T follicular helper cell (primary cell): ENCODE measurements at regions not wholly inside any gene's neighbourhood (a gene's known extent, or its start where the extent isn't known, plus 50 kb on each side); places are given as distances from the start of the nearest gene placed in this dataset.

Experiments
- DNase-seq: peaks from one replicate; pipeline ENCODE4 v3.0.0-alpha.2; 2020; ENCODE audit warnings: low read depth

DNA sequence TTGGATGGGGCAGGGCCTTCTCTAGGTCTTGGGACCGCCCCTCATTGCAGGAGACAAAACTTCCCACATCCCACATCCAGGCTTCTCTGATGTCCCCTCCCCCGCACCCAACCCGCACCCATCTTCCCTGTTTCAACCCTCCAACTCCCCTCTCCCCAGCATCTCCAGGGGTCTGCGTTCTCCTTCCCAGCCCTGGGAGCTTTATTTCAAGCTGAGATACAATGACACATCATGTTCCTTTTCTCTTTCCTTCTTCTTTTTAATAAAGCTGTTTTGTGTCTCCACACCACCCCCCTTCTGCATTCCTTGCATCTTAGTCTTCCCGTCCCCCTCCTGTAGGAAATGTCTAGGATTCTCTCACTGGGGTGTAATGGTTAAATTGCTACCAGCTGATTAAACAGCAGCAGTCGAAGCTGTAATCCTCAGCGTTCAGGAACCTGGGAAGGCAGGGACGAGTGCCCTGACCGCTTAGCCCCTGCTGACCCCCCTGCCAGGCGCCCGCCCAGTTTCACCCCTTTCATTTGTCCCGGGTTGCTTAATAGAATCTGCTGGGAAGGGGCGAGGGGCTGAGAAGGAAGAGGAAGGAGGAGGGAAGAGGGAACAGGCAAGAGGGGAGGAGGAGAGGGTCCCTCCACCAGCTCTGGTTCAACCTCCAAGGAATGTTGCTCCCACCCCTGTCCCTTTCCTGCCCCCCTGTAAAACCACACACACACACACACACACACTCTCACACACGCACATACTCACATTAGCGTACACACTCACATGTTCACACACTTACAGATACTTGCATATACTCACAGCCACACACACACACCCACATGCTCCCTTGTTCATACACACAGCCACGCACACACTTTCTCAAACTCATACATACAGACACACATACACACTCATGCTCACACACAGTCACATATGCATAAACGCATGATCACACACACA is 104.5 kb upstream of the MED13L start:
- no peak for DNase-seq

DNA sequence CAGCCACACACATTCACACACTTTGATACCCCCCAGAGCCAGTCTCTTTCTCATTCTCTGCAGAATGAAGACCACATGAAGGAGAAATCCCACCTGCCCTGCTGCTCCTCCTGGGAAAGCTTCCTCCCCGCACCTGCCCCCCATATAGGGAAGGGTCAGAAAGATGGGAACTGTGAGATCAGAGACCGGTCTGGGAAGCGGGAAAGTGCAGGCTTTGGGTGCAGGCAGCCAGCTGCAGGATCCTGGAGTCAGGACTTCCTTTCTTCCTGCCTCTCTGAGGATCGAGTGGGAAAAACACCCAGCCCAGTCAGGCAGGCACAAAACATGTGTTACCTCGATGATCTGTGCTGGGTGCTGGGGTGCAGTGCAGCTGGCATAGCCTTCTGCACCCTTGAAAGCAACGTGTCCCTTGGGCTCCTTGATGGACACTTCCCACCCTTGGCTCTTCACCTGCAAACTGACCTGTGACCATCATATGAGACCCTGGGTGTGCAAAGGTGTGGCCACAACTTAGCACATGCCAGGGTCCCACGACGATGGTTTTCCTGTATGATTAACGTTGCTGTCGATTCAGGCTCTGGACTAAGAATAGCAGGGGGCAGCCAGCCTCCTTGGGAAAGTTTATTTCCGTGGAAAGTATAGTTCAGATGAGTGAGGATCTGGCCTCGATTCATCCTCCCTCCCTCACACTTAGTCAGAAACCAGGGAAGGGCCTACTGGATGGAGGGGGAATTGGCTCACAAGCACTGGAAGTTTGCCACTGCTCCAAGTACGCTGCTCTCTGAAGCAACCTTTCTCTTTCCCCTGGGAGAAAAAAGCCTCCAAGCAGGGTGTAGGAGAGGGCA is 105.4 kb upstream of the MED13L start:
- DNase-seq = no peak

DNA sequence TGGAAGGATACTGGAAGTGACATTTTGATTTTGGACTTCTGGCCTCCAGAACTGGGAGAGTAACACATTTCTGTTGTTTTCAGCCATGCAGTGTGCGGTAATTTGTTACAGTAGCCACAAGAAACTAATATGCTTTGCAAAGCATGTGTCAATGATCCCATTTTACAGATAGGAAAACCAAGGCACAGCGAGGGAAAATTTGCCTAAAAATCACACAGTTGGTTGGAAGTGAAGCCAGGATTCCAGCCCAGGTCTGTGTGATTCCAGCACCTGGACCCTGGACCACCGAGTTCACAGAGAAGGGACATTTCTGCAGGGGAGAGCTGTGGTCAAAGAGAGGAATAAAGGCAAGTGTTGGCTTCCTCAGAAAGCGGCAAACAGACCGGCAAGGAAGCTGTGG is 106.7 kb upstream of the MED13L start:
- DNase-seq = no peak

DNA sequence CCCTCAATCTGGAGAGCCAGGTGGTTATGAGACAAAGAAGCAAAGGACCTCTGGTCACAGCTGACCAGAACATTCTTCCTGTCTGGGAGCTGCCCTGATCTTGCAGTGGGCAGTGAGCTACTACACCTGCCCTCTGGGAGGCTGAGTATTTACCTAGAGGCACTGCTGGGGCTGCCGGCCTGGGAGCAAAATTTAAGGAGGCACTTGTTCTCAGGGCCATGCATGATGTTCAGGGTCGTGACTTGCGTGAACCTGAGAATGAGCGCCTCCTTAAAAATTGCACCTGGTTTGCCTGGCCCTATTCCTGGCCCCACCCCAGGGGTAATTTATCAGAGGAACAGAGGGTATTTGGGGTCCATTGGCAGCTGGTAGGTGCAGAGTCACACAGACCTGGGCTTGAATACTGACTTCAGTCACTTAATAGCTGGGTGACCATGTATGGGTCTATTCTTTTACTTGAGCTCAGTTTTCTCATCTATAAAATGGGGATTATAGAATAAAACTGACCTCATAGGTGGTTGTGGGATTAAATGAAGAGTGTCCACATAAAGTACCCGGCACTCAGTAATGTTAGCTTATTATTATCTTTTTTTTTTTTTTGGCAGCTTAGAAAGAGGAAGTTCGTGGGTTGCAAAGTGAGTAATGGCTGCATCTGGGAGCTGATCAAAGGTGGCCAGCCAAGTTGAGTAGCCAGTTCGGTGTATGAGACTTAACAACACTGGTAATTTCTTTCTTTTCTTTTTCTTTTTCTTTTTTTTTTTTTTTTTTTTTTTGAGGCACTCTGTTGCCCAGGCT is 107.4 kb upstream of the MED13L start:
- no peak for DNase-seq

DNA sequence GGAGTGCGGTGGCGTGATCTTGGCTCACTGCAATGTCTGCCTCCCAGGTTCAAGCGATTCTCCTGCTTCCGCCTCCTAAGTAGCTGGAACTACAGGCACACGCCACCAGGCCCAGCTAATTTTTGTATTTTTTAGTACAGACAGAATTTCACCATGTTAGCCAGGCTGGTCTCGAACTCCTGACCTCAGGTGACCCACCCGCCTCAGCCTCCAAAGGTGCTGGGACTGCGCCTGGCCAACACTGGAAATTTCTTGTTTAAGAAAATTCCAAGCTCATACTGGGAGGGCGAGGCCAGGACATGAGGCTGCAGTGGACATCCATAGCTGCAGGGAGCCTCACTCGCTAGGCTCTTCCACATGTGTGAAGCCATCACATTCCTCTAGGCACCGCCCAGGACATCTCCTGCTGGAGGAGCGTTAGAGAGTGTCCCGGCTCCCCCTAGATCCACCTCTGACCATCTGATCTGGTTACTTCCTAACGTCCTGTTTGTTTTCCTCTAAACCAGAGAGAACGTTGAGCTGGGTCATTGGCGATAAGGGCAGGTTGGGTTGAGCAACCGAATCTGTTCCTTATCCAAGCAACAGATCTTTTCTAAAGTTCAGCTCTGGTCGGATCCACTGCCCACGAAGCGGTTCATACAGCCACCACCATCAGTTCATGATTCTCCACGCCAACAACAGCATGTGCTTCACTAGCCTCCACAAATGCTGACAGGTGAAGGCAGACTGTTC is 108.2 kb upstream of the MED13L start:
- no peak for DNase-seq

DNA sequence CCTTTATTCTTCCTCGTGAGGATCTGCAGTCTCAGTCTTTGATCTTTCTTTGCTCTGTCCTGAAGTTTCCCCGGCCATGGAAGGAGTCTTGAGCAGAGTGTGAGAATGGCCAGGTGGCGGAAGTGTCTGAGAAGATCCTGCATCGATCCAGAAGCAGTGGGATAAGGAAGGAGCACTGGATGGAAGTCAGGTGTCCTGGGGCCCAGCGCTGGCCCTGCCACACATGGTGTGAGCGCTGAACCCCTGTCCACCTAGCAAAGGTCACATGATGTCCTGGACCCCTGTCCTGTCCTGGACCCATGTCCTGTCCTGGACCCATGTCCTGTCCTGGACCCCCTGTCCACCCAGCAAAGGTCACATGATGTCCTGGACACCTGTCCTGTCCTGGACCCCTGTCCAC is 111.8 kb upstream of the MED13L start:
- no peak for DNase-seq

DNA sequence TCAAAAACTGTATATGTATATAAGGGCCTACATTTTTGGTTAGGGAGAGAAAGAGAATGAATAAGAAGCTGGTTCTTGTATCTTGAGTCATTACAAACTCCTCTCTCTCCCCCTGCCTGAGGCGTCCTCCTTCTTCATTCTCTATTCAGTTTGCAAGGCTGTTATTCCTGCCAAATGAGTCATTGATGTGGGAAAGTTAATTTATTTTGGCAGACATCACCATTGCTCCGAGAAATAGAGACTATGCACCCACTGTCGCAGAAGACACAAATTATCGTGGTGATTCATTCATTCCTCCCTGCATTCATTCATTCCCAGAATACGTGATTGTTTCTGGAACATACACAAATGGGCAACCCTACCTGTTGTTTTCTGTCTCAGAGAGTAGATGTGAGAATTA is 112.5 kb upstream of the MED13L start:
- DNase-seq = no peak

DNA sequence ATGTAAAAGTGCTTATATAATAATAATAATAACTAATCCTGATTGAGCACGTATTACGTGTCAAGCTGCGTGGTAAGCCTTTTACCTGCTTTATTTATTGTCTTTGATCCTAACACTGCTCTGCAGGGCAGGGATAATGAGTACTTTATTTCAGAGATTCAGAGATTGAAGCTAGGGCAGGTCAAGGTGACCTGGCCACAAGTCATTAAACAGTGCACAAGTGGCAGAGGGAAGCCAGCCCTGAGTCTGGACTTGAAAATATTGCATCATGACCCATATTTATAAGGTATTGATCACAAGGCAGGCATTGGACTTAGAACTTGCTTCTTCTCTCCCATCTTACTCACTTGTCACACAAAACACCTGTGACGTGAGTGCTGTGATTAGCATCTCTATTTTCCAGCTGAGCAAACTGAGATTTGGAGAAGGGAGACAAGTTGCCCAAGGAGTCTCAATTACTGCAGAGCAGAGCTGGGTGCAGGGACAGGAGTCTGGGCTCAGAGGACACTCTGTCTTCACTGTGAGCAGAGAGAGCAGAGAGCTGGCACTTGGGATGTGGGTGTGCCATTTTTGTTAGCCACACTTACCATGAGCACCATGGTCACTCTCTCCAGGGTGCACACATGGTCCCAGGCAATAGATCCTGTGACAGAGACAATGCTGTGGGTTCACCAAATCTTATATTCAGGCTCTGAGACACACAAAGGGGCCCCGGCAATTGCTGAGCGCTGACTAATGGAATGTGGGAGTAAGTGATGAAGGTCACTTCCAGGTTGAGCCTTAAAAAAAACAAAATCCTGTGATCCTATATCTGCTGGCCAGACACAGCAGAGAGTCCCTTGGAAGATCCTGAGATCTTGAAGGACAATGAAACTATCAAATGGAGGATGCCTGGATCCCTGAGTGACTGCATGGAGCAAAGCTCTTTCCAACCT is 113.2 kb upstream of the MED13L start:
- no peak for DNase-seq

DNA sequence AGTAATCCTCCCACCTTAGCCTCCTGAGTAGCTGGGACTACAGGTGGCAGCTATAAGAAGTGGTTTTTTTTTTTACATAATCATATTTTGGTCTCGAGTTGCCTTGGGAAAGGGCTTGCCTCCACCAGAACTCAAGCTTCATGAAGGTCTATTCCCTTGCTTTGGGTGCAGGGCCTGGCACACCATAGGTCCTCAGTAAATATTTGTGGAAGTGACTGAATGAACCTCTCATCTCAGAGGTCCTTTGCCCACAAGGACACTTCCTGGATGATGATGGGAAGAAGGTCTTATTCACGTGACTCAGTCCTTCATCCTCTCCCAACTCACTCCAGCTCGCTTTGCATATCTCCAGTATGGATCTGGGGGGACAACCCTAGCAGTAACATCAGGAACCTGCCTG is 114.0 kb upstream of the MED13L start:
- no peak for DNase-seq

DNA sequence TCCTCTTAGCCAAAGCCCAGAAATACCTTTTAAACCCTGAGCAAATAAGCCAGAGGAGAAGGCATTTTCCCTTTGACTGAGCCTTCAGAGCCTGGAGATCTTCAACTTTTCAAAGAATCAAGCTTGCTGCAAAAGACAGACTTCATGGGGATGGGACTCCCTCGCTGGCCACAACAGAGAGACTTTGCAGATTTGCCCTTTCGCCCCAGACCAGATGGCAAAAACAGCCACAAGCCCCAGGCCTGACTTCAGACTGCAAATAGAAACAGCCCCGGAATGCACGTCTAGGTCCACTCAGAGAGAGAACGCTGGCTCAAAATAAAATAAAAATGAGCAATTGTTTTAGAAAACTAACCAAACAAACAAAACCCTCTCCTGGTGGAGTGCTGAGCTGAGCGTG is 114.6 kb upstream of the MED13L start:
- DNase-seq = no peak

DNA sequence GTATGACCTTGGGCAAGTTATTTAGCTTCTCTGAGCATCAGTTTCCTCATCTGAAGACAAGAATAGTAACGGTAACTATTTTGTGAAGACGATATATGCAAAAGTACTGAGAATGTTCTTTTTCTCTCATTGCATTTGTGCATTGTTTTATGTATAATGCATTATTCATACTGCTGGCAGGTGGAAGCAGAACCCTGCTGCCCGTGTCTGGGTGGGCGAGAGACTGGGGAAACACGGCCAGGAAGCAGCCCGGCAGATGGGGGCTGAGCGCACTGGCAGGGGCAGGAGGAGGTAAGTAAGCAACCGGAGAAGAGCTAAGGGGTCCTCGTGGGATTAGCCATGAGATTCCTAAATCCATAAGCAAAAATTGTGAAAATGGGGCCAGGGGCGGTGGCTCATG is 115.8 kb upstream of the MED13L start:
- no peak for DNase-seq

DNA sequence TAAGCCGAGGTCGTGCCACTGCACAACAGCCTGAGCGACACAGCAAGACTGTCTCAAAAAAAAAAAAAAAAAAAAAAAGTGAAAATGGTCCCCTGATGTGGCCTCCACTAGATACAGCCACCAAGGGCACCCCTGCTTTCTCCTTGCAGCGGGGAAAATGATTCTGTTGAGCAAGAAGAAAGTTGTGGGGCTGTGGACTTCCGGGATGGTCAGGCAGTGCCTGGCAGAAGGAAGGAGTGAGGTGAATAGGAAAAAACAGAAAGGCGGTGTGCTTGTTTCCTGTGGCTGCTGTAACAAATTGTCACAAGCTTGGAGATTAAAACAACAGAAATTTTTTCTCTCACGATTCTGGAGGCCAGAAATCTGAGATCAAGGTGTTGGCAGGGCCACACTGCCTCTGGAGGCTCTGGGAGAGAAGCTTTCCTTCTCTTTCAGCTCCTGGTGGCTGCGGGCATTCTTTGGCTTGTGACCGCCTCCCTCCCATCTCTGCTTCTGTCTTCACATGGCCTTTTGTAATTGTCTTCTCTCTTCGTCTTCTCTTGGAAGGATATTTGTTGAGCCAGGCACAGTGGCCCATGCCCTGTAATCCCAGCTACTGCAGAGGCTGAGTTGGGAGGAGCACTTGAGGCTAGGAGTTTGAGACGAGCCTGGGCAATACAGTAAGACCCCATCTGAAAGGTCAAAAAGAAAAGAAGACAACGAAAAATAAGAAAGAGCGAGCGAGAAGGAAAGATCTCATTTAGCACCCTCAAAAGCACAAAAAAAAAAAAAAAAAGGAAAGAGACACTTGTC is 116.6 kb upstream of the MED13L start:
- no peak for DNase-seq

DNA sequence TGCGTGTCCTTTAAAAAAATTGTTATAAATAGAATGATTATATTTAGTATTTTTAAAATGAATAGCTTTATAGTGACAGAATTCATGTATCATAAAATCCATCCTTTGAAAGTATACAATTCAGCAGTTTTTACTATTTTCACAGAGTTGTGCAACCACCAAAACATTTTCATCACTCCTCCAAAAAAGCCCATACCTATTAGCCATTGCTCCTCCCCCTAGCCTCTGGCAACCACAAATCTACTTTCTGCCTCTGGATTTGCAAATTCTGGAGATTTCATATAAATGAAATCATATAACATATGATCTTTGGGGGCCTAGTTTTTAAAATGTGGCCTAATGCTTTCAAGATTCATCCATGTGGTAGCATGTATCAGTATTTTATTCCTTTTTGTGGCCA is 117.9 kb upstream of the MED13L start:
- no peak for DNase-seq

DNA sequence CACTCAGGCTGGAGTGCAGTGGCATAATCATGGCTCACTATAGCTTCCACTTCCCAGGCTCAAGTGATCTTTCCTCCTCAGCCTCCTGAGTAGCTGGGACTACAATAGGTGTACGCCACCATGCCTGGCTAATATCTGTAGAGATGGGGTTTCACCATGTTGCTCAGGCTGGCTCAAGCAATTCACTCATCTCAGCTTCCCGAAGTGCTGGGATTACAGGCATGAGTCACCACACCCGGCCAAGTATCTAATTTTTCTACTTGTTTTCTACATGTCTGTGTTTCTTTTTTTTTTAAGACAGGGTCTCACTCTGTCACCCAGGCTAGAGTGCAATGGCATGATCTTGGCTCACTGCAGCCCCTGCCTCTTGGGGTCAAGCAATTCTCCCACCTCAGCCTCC is 119.7 kb upstream of the MED13L start:
- no peak for DNase-seq

DNA sequence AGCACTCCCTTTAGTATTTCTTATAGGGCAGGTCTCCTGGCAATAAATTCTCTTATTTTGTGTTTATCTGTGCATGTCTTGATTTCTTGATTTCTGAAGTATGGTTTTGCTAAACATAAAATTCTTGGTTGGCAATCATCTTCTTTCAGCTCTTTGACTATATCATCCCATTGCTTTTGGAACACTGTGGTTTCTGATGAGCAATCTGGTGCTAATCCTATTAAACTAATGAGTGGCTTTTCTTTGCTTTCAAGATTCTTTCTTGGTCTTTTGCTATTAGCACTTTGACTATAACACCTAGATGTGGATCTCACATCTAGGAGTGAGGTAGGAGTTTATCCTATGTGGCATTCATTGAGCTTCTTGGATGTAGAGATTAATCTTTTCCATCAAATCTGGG is 120.7 kb upstream of the MED13L start:
- DNase-seq = no peak

DNA sequence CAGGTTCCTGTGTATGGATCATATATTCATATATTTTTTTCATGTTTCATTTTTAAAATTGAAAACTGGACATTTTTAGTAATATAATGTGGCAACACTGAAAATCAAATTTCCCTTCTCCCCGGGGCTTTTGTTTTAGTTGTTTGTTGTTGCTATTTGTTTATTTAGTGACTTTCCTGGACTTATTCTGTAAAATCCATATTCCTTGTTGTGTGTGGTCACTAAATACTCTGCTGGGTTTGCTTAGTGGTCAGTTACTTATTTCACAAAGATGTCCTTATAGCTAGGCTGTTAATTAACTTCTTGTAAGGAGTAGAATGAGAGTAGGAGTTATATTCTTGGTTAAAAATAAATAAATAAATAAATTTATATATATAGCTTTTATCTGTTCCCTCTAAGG is 121.6 kb upstream of the MED13L start:
- DNase-seq = no peak

DNA sequence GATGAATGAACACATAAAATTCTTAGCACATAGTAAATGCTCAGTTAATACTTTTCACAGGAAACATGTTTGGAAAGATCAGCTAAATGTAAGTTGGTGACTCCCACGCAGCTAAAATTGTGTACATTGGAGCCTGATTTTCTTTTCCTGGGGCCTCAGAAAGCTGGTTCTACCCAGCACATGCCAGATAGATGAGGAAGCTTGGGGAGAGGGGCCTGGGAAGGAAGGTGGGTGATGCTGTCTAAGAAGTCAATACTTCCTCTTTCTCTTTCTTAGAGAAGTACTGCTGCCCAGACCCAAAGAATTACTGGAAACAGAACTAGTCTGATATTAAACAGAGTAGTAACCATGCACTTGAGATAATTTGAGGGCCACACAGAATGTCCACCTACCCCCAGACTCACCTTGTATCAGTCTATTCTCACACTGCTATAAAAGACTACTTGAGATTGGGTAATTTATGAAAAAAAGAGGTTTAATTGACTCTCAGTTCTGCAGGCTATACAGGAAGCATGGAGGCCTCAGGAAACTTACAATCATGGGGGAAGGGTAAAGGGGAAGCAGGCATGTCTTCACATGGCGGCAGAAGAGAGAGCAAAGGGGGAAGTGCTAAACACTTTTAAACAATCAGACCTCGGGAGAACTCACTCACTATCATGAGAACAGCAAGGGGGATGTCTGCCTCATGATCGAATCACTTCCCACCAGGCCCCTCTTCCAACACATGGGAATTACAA is 123.3 kb upstream of the MED13L start:
- DNase-seq = no peak

DNA sequence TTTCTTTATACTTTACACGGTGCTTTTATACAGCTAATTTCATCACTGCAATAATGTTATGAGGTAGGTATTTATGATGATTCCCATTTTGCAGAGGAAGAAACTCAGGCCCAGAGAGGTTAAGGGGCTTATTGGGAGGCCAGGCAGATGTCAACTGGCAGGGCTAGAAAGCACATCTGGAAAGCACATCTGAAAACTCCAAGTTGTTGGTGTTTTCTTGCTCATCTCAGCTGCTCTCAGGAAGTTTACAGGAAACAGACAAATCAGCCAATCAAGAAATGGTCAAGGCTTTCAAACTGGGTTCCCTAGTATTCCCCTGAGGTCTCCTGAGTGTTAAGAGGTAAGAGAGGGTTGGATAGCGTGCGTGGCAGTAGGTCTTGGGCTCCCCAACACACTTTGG is 124.1 kb upstream of the MED13L start:
- DNase-seq = no peak
